ENCODE measurements at regions not wholly inside any gene's neighbourhood (a gene's known extent, or its start where the extent isn't known, plus 50 kb on each side); places are given as distances from the start of the nearest gene placed in this dataset.

GRCh38 chr6:140051521-140052512 is 677.4 kb upstream of the CITED2 start:
- no peak for DNase-seq (ENCODE audit: low spot score)

GRCh38 chr6:140050101-140050995 is 675.9 kb upstream of the CITED2 start:
- no peak for DNase-seq (ENCODE audit: low spot score)

- DNase-seq (ENCODE audit: low spot score), result no peak
Measured at GRCh38 chr6:140049251-140049650, 674.8 kb upstream of the CITED2 start.

GRCh38 chr6:140048202-140048790 is 673.8 kb upstream of the CITED2 start:
- no peak for DNase-seq (ENCODE audit: low spot score)

GRCh38 chr6:140047321-140047720 is 672.9 kb upstream of the CITED2 start:
- DNase-seq (ENCODE audit: low spot score), result no peak

- no peak for DNase-seq (ENCODE audit: low spot score)
Measured at GRCh38 chr6:140046016-140046632, 671.7 kb upstream of the CITED2 start.

DNA sequence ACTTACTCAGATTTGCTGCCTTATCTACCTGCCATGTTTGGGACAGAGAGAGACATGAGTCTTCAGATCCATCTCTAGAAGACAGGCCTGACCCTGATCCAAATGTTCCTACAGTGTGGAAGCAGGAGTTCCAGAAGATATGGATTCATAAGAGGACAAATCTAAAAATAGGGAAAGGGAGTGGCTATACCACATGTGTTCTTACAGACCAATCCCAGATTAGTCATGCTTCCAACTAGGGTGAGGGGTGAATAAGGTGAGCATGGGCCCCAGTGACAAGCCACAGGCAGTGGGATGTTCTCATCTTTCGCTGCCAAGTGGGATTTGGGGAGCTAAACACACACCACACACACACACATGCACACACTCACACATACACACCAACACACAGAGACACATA is 670.7 kb upstream of the CITED2 start:
- DNase-seq (ENCODE audit: low spot score), result no peak

GRCh38 chr6:140044626-140045025 is 670.2 kb upstream of the CITED2 start:
- DNase-seq (ENCODE audit: low spot score), result no peak

- DNase-seq (ENCODE audit: low spot score), result no peak
Measured at GRCh38 chr6:140043762-140044378, 669.4 kb upstream of the CITED2 start.

DNA sequence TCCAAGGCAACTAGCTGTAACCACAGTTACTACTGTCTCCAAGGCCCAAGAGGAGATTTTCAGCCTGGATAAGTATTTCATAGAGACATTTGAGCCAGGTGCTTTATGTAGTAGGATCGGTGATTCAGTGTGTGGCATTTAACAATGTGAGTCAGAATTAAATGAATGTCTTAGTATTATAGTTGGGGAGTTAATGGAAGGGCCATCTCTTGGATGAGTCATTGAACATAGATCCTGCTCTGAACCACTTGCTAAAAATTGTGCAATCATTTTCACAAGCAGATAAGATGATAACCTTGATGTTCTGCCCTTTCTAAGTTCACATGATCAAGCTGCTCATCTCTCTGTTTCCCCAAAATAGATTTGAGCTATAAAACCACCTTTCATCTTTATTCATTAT is 668.9 kb upstream of the CITED2 start:
- DNase-seq (ENCODE audit: low spot score), result no peak

DNA sequence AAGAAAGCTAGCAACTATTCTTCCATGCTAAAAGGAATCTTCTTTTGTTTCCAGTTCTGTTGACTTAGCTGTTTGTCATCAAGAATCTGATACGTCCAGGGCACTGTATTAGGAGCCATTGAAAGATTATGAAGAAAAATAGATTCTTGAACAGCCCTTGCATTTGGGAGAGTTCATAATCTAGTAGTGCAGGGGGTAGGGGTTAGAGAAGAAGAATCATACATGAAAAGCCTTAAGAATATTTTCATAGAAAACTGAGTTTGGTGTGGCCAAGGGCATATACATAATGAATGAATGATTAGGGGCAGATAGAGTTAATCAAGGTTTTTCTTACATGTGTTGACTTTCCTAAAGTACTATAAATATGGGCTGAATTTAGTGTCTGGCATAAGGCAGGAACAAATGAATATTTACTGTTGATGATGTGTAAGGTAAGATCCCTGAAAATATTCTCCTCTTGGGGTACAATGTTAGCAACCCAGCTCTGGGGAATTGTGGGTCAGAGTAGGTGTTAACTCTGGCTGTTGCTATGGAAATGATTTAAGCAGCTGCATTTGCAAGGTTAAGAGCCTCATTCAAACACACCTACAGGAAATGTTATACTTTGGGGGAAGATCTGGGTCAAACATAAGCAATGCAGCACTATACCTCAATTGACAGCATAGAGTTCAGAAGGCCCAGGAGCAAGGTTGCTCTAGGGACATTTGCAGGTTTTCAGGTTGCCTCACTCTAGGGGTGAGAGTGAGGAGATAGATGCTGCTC is 667.3 kb upstream of the CITED2 start:
- DNase-seq (ENCODE audit: low spot score), result no peak

- no peak for DNase-seq (ENCODE audit: low spot score)
Measured at GRCh38 chr6:140041056-140041455, 666.6 kb upstream of the CITED2 start.

GRCh38 chr6:140040396-140040795 is 665.9 kb upstream of the CITED2 start:
- DNase-seq (ENCODE audit: low spot score), result no peak

GRCh38 chr6:140039364-140039763 is 664.9 kb upstream of the CITED2 start:
- no peak for DNase-seq (ENCODE audit: low spot score)

DNA sequence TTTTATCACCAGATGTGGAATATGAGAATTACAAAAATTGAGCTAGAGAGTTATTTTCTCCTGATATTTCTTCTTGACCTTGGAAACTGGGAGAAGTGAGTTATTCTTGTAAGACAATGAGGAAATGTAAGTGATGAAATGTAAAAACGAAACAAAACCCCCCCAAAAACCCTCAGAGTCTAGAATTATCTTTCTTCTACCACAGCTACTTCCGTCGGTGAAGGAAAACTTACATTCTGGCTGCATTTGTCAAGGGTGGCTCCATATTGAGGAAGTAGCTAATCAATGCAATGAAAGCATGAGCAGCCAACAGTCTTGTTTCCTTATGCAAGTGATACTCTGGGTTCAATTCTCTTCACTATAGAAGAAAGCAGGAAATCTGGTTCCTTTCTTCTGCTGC is 661.7 kb upstream of the CITED2 start:
- DNase-seq (ENCODE audit: low spot score), result no peak

- DNase-seq (ENCODE audit: low spot score), result no peak
Measured at GRCh38 chr6:140032189-140032588, 657.7 kb upstream of the CITED2 start.

DNA sequence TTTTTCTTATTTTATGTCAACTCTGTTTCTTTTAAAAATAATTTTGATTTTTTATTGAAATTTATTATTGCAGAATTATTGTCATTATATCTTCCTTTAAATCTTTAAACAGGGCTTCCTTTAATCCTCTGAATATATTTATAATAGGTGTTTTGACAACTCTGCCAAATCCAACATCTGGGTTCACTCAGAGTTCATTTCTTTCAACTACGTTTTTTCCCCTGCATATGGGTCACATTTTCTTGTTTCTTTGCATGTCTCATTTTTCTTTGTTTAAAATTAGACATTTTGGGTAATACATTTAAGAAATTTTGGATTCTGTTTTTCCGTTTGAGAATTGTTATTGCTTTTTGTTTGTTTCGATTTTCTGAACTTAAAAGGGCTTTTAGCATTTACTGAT is 655.1 kb upstream of the CITED2 start:
- DNase-seq (ENCODE audit: low spot score), result no peak

GRCh38 chr6:140027219-140027618 is 652.8 kb upstream of the CITED2 start:
- DNase-seq (ENCODE audit: low spot score), result no peak

DNA sequence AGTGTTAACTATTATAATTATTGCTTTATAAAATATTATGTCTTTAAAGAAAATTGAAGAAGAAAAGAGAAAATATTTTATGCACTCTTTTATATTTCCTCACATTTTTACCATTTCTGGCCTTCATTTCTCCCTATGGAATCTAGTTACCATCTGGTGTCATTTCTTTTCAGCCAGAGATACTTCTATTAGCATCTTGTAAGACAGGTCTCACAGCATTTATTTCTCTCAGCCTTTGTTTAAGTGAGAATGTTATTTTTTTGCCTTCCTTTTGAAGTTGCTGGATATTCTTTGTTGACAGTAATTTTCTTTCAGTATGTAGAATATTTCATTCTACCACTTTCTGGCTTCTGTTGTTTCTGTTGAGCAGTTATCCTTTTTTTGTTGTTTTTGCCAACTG is 652.1 kb upstream of the CITED2 start:
- no peak for DNase-seq (ENCODE audit: low spot score)

- no peak for DNase-seq (ENCODE audit: low spot score)
Measured at GRCh38 chr6:140025171-140025570, 650.7 kb upstream of the CITED2 start.
